ENCODE measurements at regions not wholly inside any gene's neighbourhood (a gene's known extent, or its start where the extent isn't known, plus 50 kb on each side); places are given as distances from the start of the nearest gene placed in this dataset.
"Not testable (repeated sequence)": the region's sequence is repeated elsewhere in the genome, so short reads cannot be mapped to it uniquely, and the experiment has no call there.

GRCh38 chr10:30732671-30733070 is 103.1 kb upstream of the LYZL2 start:
- no peak for DNase-seq (ENCODE audit: low read depth in 2 of 2)

GRCh38 chr10:30731963-30732362 is 102.4 kb upstream of the LYZL2 start:
- DNase-seq (ENCODE audit: low read depth in 2 of 2) = no peak

GRCh38 chr10:30730306-30730705 is 100.8 kb upstream of the LYZL2 start:
- no peak for DNase-seq (ENCODE audit: low read depth in 2 of 2)

GRCh38 chr10:30728766-30729165 is 99.2 kb upstream of the LYZL2 start:
- no peak for DNase-seq (ENCODE audit: low read depth in 2 of 2)

GRCh38 chr10:30728127-30728526 is 98.6 kb upstream of the LYZL2 start:
- DNase-seq (ENCODE audit: low read depth in 2 of 2) = no peak

GRCh38 chr10:30727524-30727923 is 98.0 kb upstream of the LYZL2 start:
- DNase-seq (ENCODE audit: low read depth in 2 of 2) = no peak

GRCh38 chr10:30726783-30727414 is 97.3 kb upstream of the LYZL2 start:
- DNase-seq (ENCODE audit: low read depth in 2 of 2) = peak; percentile 66 to 75

- no peak for DNase-seq (ENCODE audit: low read depth in 2 of 2)
These were observed 96.1 kb upstream of the LYZL2 start for GRCh38 chr10:30725661-30726060.

- no peak for DNase-seq (ENCODE audit: low read depth in 2 of 2)
These were observed 94.7 kb upstream of the LYZL2 start for GRCh38 chr10:30724296-30724695.

GRCh38 chr10:30722956-30723620 is 93.5 kb upstream of the LYZL2 start:
- DNase-seq (ENCODE audit: low read depth in 2 of 2) = no peak

GRCh38 chr10:30719832-30720231 is 90.3 kb upstream of the LYZL2 start:
- DNase-seq (ENCODE audit: low read depth in 2 of 2) = no peak

- DNase-seq (ENCODE audit: low read depth in 2 of 2) = no peak
These were observed 80.3 kb upstream of the LYZL2 start for GRCh38 chr10:30709700-30710358.

GRCh38 chr10:30709229-30709628 is 79.7 kb upstream of the LYZL2 start:
- no peak for DNase-seq (ENCODE audit: low read depth in 2 of 2)

- no peak for DNase-seq (ENCODE audit: low read depth in 2 of 2)
These were observed 78.7 kb upstream of the LYZL2 start for GRCh38 chr10:30708234-30708633.

- not testable (repeated sequence) for DNase-seq (ENCODE audit: low read depth in 2 of 2)
These were observed 76.6 kb upstream of the LYZL2 start for GRCh38 chr10:30706189-30706588.

- no peak for DNase-seq (ENCODE audit: low read depth in 2 of 2)
These were observed 76.1 kb upstream of the LYZL2 start for GRCh38 chr10:30705625-30706149.

GRCh38 chr10:30705101-30705624 is 75.6 kb upstream of the LYZL2 start:
- no peak for DNase-seq (ENCODE audit: low read depth in 2 of 2)

GRCh38 chr10:30704601-30705100 is 75.1 kb upstream of the LYZL2 start:
- DNase-seq (ENCODE audit: low read depth in 2 of 2) = not testable (repeated sequence)

GRCh38 chr10:30704026-30704600 is 74.6 kb upstream of the LYZL2 start:
- no peak for DNase-seq (ENCODE audit: low read depth in 2 of 2)

GRCh38 chr10:30703446-30703845 is 73.9 kb upstream of the LYZL2 start:
- not testable (repeated sequence) for DNase-seq (ENCODE audit: low read depth in 2 of 2)

GRCh38 chr10:30702860-30703259 is 73.3 kb upstream of the LYZL2 start:
- no peak for DNase-seq (ENCODE audit: low read depth in 2 of 2)

All from stimulated activated CD8-positive, alpha-beta memory T cell treated with anti-CD3 and anti-CD28 coated beads, Interleukin-7, amount 100 ng/mL, for 1 hour (primary cell).